Left cardiac atrium (tissue), 4 donors: ENCODE measurements at regions not wholly inside any gene's neighbourhood (a gene's known extent, or its start where the extent isn't known, plus 50 kb on each side); places are given as distances from the start of the nearest gene placed in this dataset.
"Not testable (repeated sequence)": the region's sequence is repeated elsewhere in the genome, so short reads cannot be mapped to it uniquely, and the experiment has no call there.

Experiments used
- ATAC-seq, 2 donors: fragments of 200-7000 bp; cut with Tn5 transposase; one replicate each; pipeline ENCODE4 v1.9.1; 2020; ENCODE audit warnings: mild to moderate bottlenecking in 2 of 2, moderate library complexity in 2 of 2
- DNase-seq: peaks from one replicate; pipeline ENCODE4 v3.0.0-alpha.2; 2020
- intact Hi-C, 2 donors: fragments of 100-400 bp; cut with DNase I; formaldehyde crosslinking; loops; one replicate each; pipeline versions ENCODE4 v1.14.1 to v1.15.1; 2022 to 2023
- donor health status: DM: no; HTN: yes; CAD: no.
- donor health status: DM: no; HTN: yes; CAD: no; lungs with severe emphysema.
- donor health status: DM: yes; HTN: yes; CAD: no.
- donor health status: Dilated cardiomyopathy.

DNA sequence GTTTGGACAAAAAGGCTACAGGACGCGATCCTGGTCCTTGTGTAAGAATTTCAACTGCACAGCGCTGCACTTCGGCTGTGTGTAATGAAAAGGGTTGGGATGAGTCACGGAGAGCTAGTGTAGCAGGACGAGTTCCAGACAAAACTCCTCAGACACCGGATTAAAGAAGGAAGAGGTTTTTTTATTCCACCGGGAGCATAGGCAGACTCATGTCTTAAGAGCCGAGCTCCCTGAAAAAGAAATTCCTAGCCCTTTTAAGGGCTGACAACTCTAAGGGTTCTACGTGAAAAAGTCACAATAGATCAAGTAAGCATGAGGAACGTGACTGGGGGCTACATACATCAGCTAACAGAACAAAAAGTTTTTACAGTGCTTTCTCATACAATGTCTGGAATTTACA is 54.8 kb upstream of the FAM90A1 start:
- DNase-seq, intact Hi-C loops, ATAC-seq: not testable (repeated sequence)

DNA sequence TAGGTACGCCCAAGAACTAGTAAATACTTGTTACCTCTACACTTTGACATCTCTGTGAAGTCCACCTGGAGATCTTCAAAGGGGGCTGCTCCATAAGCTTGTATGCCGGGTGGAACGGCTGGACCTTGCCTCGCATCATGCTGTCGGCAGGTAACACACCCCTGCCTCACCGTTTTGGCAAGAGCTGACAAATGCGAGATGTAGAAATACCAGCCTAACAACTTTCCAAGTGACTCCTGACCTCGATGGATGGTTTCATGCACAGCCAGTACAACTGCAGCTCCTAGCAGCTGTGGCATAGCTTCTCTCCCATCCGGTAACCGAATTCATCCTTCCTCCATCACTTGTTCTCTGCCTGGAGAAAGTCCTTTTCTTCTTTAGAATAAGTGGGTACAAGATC is 58.3 kb upstream of the FAM90A1 start:
- DNase-seq, intact Hi-C loops, ATAC-seq: not testable (repeated sequence)

DNA sequence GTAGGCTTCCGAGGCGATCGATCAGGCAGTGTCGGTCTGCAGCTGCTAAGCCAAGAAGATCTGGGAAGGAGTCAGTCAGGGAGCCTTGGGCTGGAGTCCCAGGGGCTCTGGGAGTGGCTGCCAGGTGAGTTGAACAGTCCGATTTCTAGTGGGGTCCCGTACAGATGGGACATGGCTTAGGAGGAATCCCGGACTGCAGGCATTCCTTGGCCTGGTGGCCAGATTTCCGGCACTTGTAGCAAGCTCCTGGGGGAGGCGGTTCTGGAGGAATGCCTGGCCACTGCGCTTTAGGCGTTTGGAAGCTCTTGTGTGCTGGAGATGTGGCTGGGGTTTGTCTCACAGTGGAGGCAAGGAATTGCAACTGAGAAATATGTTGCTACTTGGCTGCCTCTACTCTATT is 64.3 kb upstream of the FAM90A1 start:
- ATAC-seq, DNase-seq, intact Hi-C loops: not testable (repeated sequence)

GRCh38 chr12:8294662-8295061 is 67.2 kb upstream of the FAM90A1 start:
- intact Hi-C loops, ATAC-seq, DNase-seq: not testable (repeated sequence)

DNA sequence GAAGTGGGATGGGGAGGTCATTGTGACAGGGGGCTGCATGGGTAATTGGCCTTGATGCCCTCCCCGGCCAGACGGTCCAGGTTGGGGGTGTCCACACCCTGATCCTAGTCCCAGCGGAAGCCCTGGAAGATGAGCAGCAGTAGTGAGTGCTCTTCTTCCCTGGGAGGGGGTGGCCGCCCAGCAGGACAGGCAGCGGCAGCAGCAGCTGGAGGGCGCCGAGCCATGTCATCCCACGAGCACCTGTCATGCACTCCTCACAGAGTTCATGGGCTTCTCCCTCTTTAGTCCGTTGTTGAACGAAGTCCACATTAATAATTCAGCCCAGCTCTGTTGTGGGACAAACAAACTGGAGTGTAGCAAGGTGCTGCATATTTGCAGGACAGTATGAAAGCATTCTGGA is 81.2 kb upstream of the FAM90A1 start:
- ATAC-seq, DNase-seq, intact Hi-C loops: not testable (repeated sequence)

- DNase-seq, ATAC-seq, intact Hi-C loops: not testable (repeated sequence)
Measured at GRCh38 chr12:8315997-8316396, 88.6 kb upstream of the FAM90A1 start.

- intact Hi-C loops, DNase-seq, ATAC-seq: not testable (repeated sequence)
Measured at GRCh38 chr12:8317675-8318074, 90.3 kb upstream of the FAM90A1 start.

- ATAC-seq, intact Hi-C loops, DNase-seq: not testable (repeated sequence)
Measured at GRCh38 chr12:8320251-8320730, 92.9 kb upstream of the FAM90A1 start.

DNA sequence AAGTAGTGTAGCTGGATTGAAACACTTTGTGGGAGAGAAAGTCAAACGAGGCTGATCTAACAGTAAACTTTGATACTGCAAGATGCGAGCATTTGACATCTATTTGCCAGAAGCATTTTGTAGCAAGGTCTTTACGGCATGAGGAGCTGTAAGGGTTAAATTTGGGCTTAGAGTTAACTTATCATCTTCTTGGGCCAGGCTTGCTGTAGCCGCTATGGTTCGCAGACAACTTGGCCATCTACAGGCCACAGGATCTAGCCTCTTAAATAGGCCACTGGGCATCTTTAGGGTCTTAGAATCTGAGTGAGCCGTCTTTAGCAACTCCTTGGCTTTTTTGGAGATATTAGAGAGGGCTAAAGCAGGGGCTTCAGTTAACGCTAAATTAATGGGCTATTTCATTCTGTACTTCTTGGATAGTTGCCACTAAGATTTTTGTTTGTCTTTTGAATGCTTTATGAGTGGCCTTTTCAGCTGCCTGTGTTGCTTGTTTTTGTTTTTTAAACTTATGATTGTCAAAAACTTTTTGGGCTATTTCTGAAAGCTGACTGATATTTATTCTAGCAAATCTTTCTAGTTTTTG is 93.5 kb upstream of the FAM90A1 start:
- intact Hi-C loops, ATAC-seq, DNase-seq: not testable (repeated sequence)

- intact Hi-C loops, result not testable (repeated sequence)
Measured at GRCh38 chr12:8325145-8325839, 97.9 kb upstream of the FAM90A1 start.

DNA sequence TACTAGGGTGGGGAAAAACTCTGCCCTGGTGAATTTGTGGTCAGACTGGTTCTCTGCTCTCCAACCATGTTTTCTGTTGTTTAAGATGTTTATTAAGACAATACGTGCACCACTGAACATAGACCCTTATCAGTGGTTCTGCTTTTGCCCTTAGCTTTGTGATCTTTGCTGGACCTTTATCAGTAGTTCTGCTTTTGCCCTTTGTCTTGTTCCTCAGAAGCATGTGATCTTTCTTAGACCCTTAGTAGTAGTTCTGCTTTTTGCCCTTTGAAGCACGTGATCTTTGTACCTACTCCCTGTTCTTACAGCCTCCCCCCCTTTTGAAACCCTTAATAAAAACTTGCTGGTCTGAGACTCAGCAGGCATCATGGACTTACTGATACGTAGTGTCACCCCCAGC is 101.4 kb upstream of the FAM90A1 start:
- intact Hi-C loops, ATAC-seq, DNase-seq: not testable (repeated sequence)

More at GRCh38 chr12:8325145-8325839, 97.9 kb upstream of the FAM90A1 start:
- ATAC-seq, DNase-seq: not testable (repeated sequence)

DNA sequence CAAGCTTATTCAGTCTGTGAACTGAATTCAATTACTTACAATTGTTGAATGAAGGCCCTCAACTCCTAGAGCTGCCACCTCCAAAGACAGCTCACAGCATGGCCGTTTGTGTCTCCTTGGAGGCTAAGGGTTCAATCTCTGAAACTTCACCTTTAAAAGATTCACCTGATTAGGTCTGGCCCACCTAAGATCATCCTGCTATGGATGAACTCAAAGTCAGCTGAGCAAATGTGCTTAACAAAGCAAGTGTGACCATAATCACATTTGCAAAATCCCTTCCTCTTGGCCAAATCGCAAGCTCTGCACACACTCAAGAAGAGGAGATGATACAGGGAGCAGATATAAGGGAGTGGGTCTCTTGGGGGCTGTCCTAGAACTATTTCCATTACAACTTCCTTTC is 105.0 kb upstream of the FAM90A1 start:
- intact Hi-C loops, DNase-seq, ATAC-seq: not testable (repeated sequence)

- ATAC-seq, intact Hi-C loops, DNase-seq: not testable (repeated sequence)
Measured at GRCh38 chr12:8351073-8351472, 104.7 kb upstream of the CLEC6A start.

DNA sequence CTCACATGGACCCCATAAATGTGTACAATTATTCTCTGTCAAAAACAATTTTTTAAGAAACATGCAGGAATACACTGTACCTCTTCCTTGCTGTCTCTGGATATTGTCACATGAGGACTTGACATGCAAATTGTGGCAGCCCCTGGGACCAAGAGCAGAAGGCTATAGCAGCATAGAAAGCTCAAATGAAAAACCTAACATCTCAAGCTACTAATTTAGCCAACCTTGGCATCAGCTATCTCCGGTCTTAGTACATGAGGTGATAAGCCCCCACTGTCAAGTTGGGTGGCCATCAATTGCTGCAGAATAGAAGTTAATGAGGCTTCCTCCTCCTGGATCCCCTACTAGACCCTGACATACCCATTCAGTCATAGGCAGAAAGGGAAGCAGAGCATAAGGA is 101.0 kb upstream of the CLEC6A start:
- ATAC-seq, DNase-seq, intact Hi-C loops: not testable (repeated sequence)

DNA sequence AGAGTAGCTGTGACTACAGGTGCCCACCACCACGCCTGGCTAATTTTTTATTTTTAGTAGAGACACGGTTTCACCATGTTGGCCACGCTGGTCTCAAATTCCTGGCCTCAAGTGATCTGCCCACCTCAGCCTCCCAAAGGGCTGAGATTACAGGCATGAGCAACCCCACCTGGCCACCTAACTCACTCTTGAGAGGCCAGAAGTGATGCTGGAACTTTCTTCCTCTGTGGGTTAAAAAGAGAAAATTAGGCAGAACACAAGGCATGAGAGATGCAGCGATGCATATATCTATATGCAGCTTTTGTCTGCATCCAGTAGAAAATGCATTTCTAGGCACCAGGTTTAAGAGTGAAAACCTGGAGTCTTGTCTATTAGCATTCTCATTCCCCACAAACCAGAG is 100.2 kb upstream of the CLEC6A start:
- ATAC-seq, DNase-seq, intact Hi-C loops: not testable (repeated sequence)

DNA sequence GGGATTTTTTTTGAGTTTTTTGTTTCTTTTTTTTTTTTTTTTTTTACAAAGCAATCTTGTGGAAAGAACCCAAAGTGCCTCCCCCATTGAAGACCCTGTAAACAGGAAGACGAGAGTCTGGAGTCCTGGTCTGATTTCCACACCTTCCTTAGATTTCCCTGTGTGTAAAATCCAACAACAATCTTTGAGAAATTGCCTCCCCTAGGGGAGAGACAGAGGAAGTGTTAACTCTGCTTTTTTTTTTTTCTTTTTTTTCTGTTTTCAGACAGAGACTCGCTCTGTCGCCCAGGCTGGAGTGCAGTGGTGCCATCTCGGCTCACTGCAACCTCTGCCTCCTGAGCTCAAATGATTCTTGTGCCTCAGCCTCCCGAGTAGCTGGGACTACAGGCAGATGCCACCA is 82.0 kb upstream of the CLEC6A start:
- intact Hi-C loops, DNase-seq, ATAC-seq: not testable (repeated sequence)

DNA sequence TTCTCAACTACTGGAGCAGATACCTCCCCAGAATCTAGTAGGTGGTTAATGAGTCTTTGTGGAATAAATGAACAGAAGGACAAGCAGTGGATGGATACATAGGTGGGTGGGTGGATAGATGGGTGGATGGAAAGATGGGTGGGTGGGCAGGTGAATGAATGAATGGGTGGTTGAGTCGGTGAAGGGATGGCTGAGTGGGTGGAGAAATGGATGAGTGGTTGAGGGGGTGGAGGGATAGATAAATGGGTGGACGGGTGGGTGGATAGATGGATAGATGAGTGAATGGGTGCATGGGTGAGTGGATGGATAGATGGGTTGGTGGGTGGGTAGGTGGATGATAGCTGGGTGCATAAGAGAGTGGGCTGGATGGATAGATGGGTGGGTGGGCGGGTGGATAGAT is 80.6 kb upstream of the CLEC6A start:
- ATAC-seq, DNase-seq, intact Hi-C loops: not testable (repeated sequence)

DNA sequence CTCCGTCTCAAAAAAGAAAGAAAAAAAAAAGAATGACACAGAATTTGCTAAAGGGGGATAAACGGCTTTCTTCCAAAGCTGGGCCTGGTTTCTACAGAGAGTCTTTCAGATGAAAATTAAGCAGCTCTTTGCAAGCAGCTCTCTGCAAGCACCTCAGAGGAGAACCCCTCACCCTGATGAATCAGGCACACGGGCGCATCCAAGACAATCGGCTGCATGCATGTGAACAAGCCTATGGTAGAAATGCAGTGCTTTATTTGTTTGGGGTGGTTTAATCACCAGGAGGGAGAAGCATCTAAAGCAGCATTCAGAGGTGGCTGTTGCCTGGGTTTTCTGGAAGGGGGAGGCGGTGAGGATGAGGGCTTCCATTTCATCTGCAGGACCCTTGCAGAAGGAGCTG is 78.0 kb upstream of the CLEC6A start:
- DNase-seq, ATAC-seq, intact Hi-C loops: not testable (repeated sequence)

DNA sequence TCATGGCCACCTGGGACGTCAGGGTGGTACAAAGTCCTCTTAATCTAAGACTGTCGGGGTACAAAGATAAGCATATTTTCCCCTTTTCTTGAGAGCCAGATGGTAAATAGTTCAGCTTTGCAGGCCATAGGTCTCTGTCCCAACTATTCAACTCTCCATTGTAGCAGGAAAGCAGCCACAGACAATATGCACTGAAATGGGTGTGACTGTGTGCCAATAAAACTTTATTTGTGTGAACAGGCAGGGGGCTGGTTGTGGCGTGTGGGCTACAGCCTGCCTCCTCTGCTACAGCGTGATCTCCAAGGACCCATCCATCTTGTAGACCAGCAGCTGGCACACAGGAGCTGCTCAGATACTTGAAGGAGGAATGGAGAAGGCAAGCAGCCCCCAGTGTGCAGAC is 73.2 kb upstream of the CLEC6A start:
- DNase-seq, ATAC-seq, intact Hi-C loops: not testable (repeated sequence)

DNA sequence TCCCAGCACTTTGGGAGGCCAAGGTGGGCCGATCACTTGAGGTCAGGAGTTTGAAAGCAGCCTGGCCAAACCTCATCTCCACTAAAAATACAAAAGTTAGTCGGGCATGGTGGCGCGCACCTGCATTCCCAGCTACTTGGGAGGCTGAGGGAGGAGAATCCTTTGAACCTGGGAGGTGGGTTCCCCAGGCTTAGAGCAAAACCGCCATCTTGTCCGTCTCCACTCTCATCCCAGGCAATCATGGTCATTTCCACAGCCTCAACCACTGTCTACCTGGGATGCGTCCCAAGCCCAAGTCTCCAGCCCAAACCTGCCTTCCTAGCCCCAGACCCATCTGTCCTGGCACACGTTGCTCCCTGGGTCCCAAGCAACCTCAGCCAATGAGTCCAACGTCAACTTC is 71.1 kb upstream of the CLEC6A start:
- intact Hi-C loops, ATAC-seq, DNase-seq: not testable (repeated sequence)
